Glutamatergic neuron (in vitro differentiated cells): ENCODE measurements at regions not wholly inside any gene's neighbourhood (a gene's known extent, or its start where the extent isn't known, plus 50 kb on each side); places are given as distances from the start of the nearest gene placed in this dataset.

Experiments used
- DNase-seq: peaks from one replicate; pipeline ENCODE4 v3.0.0; 2022
- H3K27ac Mint-ChIP-seq: one replicate; pipeline ENCODE4 v1.8.0; 2020; ENCODE audit warnings: mild to moderate bottlenecking, mixed read lengths, inconsistent platforms; ENCODE audit not compliant: unreplicated experiment
- H3K27me3 Mint-ChIP-seq: one replicate; pipeline ENCODE4 v1.8.0; 2020; ENCODE audit warnings: mild to moderate bottlenecking, moderate library complexity, mixed read lengths, inconsistent platforms; ENCODE audit not compliant: unreplicated experiment
- H3K36me3 Mint-ChIP-seq: one replicate; pipeline ENCODE4 v1.8.0; 2020; ENCODE audit warnings: mild to moderate bottlenecking, mixed read lengths, inconsistent platforms; ENCODE audit not compliant: unreplicated experiment
- H3K4me1 Mint-ChIP-seq: one replicate; pipeline ENCODE4 v1.8.0; 2020; ENCODE audit warnings: mild to moderate bottlenecking, low read depth, mixed read lengths, inconsistent platforms; ENCODE audit not compliant: unreplicated experiment
- H3K4me3 Mint-ChIP-seq: one replicate; pipeline ENCODE4 v1.8.0; 2020; ENCODE audit warnings: mild to moderate bottlenecking, mixed read lengths, inconsistent platforms; ENCODE audit not compliant: unreplicated experiment
- H3K9me3 Mint-ChIP-seq: one replicate; pipeline ENCODE4 v1.8.0; 2020; ENCODE audit warnings: mild to moderate bottlenecking, moderate library complexity, mixed read lengths, inconsistent platforms; ENCODE audit not compliant: unreplicated experiment
- TF ChIP-seq, protein P1 (sequence below): fragments of 200-600 bp; sonication (generic); IDR thresholded peaks from one replicate; pipeline ENCODE4 v1.5.0; 2021; ENCODE audit not compliant: partially characterized antibody, unreplicated experiment

DNA sequence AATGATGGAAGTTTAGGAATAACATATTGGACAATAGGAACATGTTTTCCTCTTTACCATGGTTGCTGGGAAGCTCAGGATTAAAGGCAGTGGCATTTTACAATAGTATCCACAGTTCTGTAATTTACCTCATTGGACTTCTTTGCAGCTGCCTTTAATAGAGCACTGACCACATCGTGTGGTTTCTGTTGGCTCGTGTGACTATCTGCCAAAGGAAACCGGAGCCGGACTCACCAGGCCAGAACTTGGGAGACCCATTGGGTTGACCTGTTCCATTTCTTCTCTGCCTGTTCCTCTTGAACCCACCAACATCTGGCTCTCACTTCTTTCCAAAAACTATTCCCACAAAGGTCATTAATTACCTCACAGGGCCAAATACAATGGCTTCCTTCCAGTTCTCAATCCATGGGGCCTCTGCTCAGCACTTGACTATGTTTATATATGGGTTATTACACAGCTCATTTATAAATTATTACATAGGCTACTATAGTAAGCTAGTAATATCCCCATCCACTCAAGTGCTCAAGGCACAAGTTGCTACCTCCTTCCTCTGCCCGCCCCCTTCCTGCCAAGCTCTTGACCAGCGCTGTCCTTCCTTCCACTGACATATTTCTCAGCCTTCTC lies 121.5 kb upstream of the VASH1 start:
- DNase-seq: no peak
- Mint-ChIP-seq H3K4me1 (peaks cover 24% of the 10 kb centered on the region), H3K27me3 (peaks cover 9% of the 10 kb centered on the region), H3K27ac (no peak overlapping the region), H3K4me3 (no peak overlapping the region), H3K9me3 (peaks cover 6% of the 10 kb centered on the region), H3K36me3 (peaks cover 3% of the 10 kb centered on the region)
- TF ChIP-seq, protein P1, sequence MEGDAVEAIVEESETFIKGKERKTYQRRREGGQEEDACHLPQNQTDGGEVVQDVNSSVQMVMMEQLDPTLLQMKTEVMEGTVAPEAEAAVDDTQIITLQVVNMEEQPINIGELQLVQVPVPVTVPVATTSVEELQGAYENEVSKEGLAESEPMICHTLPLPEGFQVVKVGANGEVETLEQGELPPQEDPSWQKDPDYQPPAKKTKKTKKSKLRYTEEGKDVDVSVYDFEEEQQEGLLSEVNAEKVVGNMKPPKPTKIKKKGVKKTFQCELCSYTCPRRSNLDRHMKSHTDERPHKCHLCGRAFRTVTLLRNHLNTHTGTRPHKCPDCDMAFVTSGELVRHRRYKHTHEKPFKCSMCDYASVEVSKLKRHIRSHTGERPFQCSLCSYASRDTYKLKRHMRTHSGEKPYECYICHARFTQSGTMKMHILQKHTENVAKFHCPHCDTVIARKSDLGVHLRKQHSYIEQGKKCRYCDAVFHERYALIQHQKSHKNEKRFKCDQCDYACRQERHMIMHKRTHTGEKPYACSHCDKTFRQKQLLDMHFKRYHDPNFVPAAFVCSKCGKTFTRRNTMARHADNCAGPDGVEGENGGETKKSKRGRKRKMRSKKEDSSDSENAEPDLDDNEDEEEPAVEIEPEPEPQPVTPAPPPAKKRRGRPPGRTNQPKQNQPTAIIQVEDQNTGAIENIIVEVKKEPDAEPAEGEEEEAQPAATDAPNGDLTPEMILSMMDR: no peak

DNA sequence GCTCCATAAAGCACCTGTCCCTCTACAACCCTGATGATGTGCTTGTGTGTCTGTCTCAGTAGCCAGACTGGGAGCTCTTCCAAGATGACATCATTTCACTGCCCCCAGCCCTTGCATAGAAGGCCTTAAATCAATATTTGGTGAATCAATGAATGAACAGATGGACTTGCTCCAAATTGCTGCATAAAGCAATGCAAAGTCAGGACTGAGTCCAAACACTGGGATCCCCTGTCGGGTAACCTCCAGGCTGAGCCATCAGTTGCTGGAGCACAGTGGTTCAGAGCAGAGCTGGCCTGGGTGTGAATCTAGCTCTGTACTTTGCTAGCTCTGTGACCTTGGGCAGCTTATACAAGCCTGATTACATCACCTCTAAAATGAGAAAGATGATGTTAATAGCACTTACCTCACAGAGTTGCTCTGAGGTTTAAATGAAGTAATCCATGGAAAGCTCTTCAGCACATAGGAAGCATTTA lies 120.3 kb upstream of the VASH1 start:
- TF ChIP-seq, protein P1: no peak
- no peak for DNase-seq
- H3K27ac Mint-ChIP-seq: peak overlapping the region; percentile 88
- H3K9me3 Mint-ChIP-seq: peaks cover 6% of the 10 kb centered on the region
- H3K4me1 Mint-ChIP-seq: peaks cover 28% of the 10 kb centered on the region
- H3K27me3 Mint-ChIP-seq: peaks cover 9% of the 10 kb centered on the region
- H3K4me3 Mint-ChIP-seq: peak overlapping the region; percentile 17
- peaks cover 3% of the 10 kb centered on the region for H3K36me3 Mint-ChIP-seq

DNA sequence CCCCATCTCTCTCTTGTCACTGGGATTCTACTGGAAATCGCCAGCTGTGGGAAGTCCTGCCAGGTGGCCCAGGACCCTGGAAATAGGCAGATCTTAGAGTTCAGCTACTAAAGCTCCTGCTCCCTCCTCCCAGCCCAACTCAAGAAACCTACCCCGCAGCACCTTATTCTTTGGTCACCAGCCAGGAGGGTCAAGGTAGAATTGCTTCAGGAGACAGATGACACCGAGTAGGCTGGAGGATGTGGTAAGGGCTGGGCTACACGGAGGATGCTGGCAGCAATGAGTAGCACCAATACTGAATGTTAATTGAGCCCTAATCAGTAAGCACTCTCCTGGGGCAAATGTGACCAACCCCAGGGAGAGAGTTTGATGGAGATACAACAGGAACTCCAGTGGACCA lies 119.7 kb upstream of the VASH1 start:
- H3K36me3 Mint-ChIP-seq: peaks cover 3% of the 10 kb centered on the region
- H3K9me3 Mint-ChIP-seq: peaks cover 6% of the 10 kb centered on the region
- no peak for DNase-seq
- TF ChIP-seq, protein P1: no peak
- H3K27ac Mint-ChIP-seq: peak overlapping the region; percentile 88
- H3K4me1 Mint-ChIP-seq: peaks cover 28% of the 10 kb centered on the region
- peaks cover 11% of the 10 kb centered on the region for H3K27me3 Mint-ChIP-seq
- no peak overlapping the region for H3K4me3 Mint-ChIP-seq

DNA sequence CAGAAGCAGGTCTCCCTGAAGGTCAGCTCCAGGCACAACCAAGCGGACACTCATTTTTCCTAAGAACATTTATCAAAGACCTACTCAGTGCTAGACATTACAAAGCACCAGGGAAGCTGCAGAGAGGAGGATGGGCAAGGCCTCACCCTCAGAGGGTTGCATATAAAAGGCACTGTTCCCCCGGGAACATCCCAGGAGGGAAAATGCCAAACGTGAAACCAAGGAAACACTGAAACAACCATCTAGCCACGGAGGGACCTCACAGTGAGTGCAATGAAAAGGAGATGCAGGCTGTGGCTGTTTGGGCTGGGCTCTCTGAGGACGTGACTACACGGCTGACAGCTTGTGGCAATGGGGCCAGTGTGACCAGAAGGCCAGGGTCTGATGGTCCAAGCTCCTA lies 117.4 kb upstream of the VASH1 start:
- peaks cover 4% of the 10 kb centered on the region for H3K9me3 Mint-ChIP-seq
- H3K27me3 Mint-ChIP-seq: peaks cover 8% of the 10 kb centered on the region
- TF ChIP-seq, protein P1: no peak
- peak; percentile 36 for DNase-seq
- peaks cover 28% of the 10 kb centered on the region for H3K4me1 Mint-ChIP-seq
- no peak overlapping the region for H3K4me3 Mint-ChIP-seq
- H3K27ac Mint-ChIP-seq: no peak overlapping the region
- peaks cover 3% of the 10 kb centered on the region for H3K36me3 Mint-ChIP-seq

DNA sequence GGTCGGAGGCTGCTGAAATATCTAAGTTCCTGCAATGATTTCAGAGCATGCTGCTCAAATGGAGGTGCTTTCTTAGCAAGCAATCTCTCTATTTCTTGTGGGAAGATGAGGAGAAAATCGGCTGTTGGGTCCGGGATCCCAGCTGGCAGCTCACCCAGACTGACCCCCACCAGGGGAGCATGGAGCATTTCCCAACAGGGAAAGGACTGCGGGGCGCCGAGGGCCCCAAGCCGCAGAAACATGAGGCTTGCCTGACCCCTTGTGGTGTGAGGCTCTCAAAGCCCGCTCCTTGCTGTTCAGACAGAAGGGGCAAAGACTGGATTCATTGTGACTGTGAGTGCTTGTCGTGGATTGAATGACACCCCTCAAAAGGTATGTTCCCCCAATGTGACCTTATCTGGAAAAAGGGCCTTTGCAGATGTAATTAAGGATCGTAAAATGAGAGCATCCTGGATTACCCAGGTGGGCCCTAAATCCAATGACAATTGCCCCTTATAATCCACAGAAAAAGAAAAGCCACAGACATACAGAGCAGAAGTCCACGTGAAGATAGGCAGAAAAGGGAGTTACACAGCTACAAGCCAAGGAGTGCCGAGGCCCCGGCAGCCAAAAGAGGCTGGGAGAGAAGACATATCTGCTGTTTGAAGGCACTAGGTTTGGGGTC lies 116.3 kb upstream of the VASH1 start:
- peak; percentile 78 for DNase-seq
- Mint-ChIP-seq H3K9me3 (peaks cover 4% of the 10 kb centered on the region), H3K27me3 (peaks cover 8% of the 10 kb centered on the region), H3K27ac (no peak overlapping the region), H3K36me3 (peaks cover 3% of the 10 kb centered on the region), H3K4me1 (peaks cover 28% of the 10 kb centered on the region), H3K4me3 (no peak overlapping the region)
- TF ChIP-seq, protein P1: peak; percentile 67
